ENCODE measurements at regions not wholly inside any gene's neighbourhood (a gene's known extent, or its start where the extent isn't known, plus 50 kb on each side); places are given as distances from the start of the nearest gene placed in this dataset.
"Not testable (repeated sequence)": the region's sequence is repeated elsewhere in the genome, so short reads cannot be mapped to it uniquely, and the experiment has no call there.

- DNase-seq: peak; percentile 54
These were observed 82.5 kb upstream of the CREB5 start for GRCh38 chr7:28329661-28330363.

GRCh38 chr7:28330384-28331070 is 81.8 kb upstream of the CREB5 start:
- no peak for DNase-seq

- no peak for DNase-seq
These were observed 80.3 kb upstream of the CREB5 start for GRCh38 chr7:28332046-28332445.

- not testable (repeated sequence) for DNase-seq
These were observed 78.8 kb upstream of the CREB5 start for GRCh38 chr7:28333548-28333947.

GRCh38 chr7:28336806-28337205 is 75.5 kb upstream of the CREB5 start:
- DNase-seq: no peak

- no peak for DNase-seq
These were observed 74.3 kb upstream of the CREB5 start for GRCh38 chr7:28338041-28338440.

- no peak for DNase-seq
These were observed 68.9 kb upstream of the CREB5 start for GRCh38 chr7:28343462-28343861.

GRCh38 chr7:28346256-28346655 is 66.1 kb upstream of the CREB5 start:
- no peak for DNase-seq

- DNase-seq: no peak
These were observed 65.5 kb upstream of the CREB5 start for GRCh38 chr7:28346676-28347363.

- DNase-seq: peak; percentile 91
These were observed 64.6 kb upstream of the CREB5 start for GRCh38 chr7:28347475-28348318.

GRCh38 chr7:28348636-28349035 is 63.7 kb upstream of the CREB5 start:
- peak; percentile 63 for DNase-seq

GRCh38 chr7:28349637-28350036 is 62.7 kb upstream of the CREB5 start:
- DNase-seq: no peak

GRCh38 chr7:28350662-28351061 is 61.7 kb upstream of the CREB5 start:
- no peak for DNase-seq

GRCh38 chr7:28351450-28351849 is 60.9 kb upstream of the CREB5 start:
- DNase-seq: no peak

- DNase-seq: peak; percentile 25
These were observed 57.5 kb upstream of the CREB5 start for GRCh38 chr7:28354601-28355402.

GRCh38 chr7:28355635-28356319 is 56.5 kb upstream of the CREB5 start:
- DNase-seq: no peak

GRCh38 chr7:28356619-28357018 is 55.7 kb upstream of the CREB5 start:
- no peak for DNase-seq

- DNase-seq: no peak
These were observed 53.9 kb upstream of the CREB5 start for GRCh38 chr7:28358423-28358868.

GRCh38 chr7:28360739-28361138 is 51.6 kb upstream of the CREB5 start:
- DNase-seq: no peak

GRCh38 chr7:28361551-28361950 is 50.8 kb upstream of the CREB5 start:
- DNase-seq: no peak

GRCh38 chr7:28362182-28362581 is 50.1 kb upstream of the CREB5 start:
- DNase-seq: no peak

All from tongue (tissue), 1 donor.